ENCODE measurements at regions not wholly inside any gene's neighbourhood (a gene's known extent, or its start where the extent isn't known, plus 50 kb on each side); places are given as distances from the start of the nearest gene placed in this dataset.

GRCh38 chr12:29033519-29033918, 115.6 kb upstream of the FAR2 start:
- no peak for DNase-seq (ENCODE audit: low read depth, low spot score)

GRCh38 chr12:29035112-29035511, 114.0 kb upstream of the FAR2 start:
- DNase-seq (ENCODE audit: low read depth, low spot score) = no peak

GRCh38 chr12:29039013-29039412, 110.1 kb upstream of the FAR2 start:
- DNase-seq (ENCODE audit: low read depth, low spot score) = peak; percentile 72

- no peak for DNase-seq (ENCODE audit: low read depth, low spot score)
Observed at GRCh38 chr12:29041621-29042020, 107.5 kb upstream of the FAR2 start.

- DNase-seq (ENCODE audit: low read depth, low spot score) = no peak
Observed at GRCh38 chr12:29043069-29043468, 106.0 kb upstream of the FAR2 start.

GRCh38 chr12:29044799-29045198, 104.3 kb upstream of the FAR2 start:
- DNase-seq (ENCODE audit: low read depth, low spot score) = no peak

GRCh38 chr12:29048787-29049186, 100.3 kb upstream of the FAR2 start:
- no peak for DNase-seq (ENCODE audit: low read depth, low spot score)

- DNase-seq (ENCODE audit: low read depth, low spot score) = no peak
Observed at GRCh38 chr12:29050503-29050902, 98.6 kb upstream of the FAR2 start.

GRCh38 chr12:29051221-29051620, 97.9 kb upstream of the FAR2 start:
- DNase-seq (ENCODE audit: low read depth, low spot score) = no peak

GRCh38 chr12:29053567-29053966, 95.5 kb upstream of the FAR2 start:
- DNase-seq (ENCODE audit: low read depth, low spot score) = no peak

- no peak for DNase-seq (ENCODE audit: low read depth, low spot score)
Observed at GRCh38 chr12:29054858-29055663, 94.0 kb upstream of the FAR2 start.

- no peak for DNase-seq (ENCODE audit: low read depth, low spot score)
Observed at GRCh38 chr12:29066011-29066588, 83.0 kb upstream of the FAR2 start.

- DNase-seq (ENCODE audit: low read depth, low spot score) = no peak
Observed at GRCh38 chr12:29067430-29067829, 81.6 kb upstream of the FAR2 start.

GRCh38 chr12:29070309-29070708, 78.8 kb upstream of the FAR2 start:
- DNase-seq (ENCODE audit: low read depth, low spot score) = no peak

- DNase-seq (ENCODE audit: low read depth, low spot score) = no peak
Observed at GRCh38 chr12:29071099-29071498, 78.0 kb upstream of the FAR2 start.

GRCh38 chr12:29072631-29073030, 76.4 kb upstream of the FAR2 start:
- no peak for DNase-seq (ENCODE audit: low read depth, low spot score)

- no peak for DNase-seq (ENCODE audit: low read depth, low spot score)
Observed at GRCh38 chr12:29073631-29074239, 75.3 kb upstream of the FAR2 start.

GRCh38 chr12:29081101-29081500, 68.0 kb upstream of the FAR2 start:
- DNase-seq (ENCODE audit: low read depth, low spot score) = no peak

- DNase-seq (ENCODE audit: low read depth, low spot score) = no peak
Observed at GRCh38 chr12:29082522-29082921, 66.6 kb upstream of the FAR2 start.

- no peak for DNase-seq (ENCODE audit: low read depth, low spot score)
Observed at GRCh38 chr12:29086325-29087271, 62.5 kb upstream of the FAR2 start.

GRCh38 chr12:29088611-29089219, 60.4 kb upstream of the FAR2 start:
- DNase-seq (ENCODE audit: low read depth, low spot score) = no peak

All from brain pericyte (primary cell).